Breast epithelium (tissue), 3 donors: ENCODE measurements at regions not wholly inside any gene's neighbourhood (a gene's known extent, or its start where the extent isn't known, plus 50 kb on each side); places are given as distances from the start of the nearest gene placed in this dataset.

Experiments used
- CTCF ChIP-seq, 3 donors: fragments of 450-650 bp; IDR thresholded peaks; one replicate each; pipeline ENCODE4 v1.5.1; 2016 to 2017; ENCODE audit warnings: antibody characterized with exemption in 3 of 3, mild to moderate bottlenecking in 3 of 3, moderate library complexity in 3 of 3
- POLR2A ChIP-seq: fragments of 450-650 bp; IDR thresholded peaks from one replicate; pipeline ENCODE4 v1.6.1; 2016; ENCODE audit warnings: antibody characterized with exemption, mild to moderate bottlenecking, moderate library complexity
- POLR2AphosphoS5 ChIP-seq, 3 donors: sonication (generic); formaldehyde crosslinking; IDR thresholded peaks; one replicate each; pipeline ENCODE4 v1.6.1; 2017; ENCODE audit warnings: antibody characterized with exemption in 3 of 3

- TF ChIP-seq CTCF (IDR thresholded peaks at IDR 0.05): no peak
- no peak for TF ChIP-seq POLR2AphosphoS5 (IDR thresholded peaks at IDR 0.05)
- no peak for TF ChIP-seq POLR2A
Observed at GRCh38 chr6:14549304-14549770, 431.8 kb downstream of the CD83 start.
